ENCODE measurements at regions not wholly inside any gene's neighbourhood (a gene's known extent, or its start where the extent isn't known, plus 50 kb on each side); places are given as distances from the start of the nearest gene placed in this dataset.

DNA sequence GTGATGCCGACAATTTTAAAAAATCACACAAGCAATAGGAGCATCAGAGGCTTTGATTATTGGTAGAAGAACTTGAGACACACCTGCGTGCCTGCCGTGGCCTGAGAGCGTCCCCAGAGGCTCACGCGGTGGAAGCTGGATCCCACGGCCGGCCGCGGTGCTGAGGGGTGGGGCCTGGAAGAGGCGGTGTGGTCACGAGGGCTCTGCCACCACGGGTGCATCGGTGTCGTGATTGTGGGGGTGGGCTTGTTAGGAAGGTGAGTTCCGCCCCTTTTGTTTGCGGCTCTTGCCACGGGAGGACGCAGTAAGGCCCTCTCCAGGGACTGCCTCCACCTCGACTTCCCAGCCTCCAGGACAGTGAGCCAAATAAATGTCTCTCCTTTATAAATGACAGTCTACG, 77.2 kb upstream of the ADRA2C start:
- TF ChIP-seq, protein P1, sequence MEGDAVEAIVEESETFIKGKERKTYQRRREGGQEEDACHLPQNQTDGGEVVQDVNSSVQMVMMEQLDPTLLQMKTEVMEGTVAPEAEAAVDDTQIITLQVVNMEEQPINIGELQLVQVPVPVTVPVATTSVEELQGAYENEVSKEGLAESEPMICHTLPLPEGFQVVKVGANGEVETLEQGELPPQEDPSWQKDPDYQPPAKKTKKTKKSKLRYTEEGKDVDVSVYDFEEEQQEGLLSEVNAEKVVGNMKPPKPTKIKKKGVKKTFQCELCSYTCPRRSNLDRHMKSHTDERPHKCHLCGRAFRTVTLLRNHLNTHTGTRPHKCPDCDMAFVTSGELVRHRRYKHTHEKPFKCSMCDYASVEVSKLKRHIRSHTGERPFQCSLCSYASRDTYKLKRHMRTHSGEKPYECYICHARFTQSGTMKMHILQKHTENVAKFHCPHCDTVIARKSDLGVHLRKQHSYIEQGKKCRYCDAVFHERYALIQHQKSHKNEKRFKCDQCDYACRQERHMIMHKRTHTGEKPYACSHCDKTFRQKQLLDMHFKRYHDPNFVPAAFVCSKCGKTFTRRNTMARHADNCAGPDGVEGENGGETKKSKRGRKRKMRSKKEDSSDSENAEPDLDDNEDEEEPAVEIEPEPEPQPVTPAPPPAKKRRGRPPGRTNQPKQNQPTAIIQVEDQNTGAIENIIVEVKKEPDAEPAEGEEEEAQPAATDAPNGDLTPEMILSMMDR (IDR thresholded peaks at IDR 0.05; ENCODE audit: borderline replicate concordance) = no peak
- no peak for DNase-seq
- Histone ChIP-seq H3K9me3 (replicated peaks) (no peaks in the 10 kb centered on the region), H3K27me3 (ENCODE audit: low read depth) (peaks cover 49% of the 10 kb centered on the region), H3K4me3 (no peak overlapping the region), H3K27ac (replicated peaks) (no peak overlapping the region), H3K36me3 (no peaks in the 10 kb centered on the region), H3K4me1 (no peaks in the 10 kb centered on the region)
- intact Hi-C loops (cut with micrococcal nuclease) = no loop called here

DNA sequence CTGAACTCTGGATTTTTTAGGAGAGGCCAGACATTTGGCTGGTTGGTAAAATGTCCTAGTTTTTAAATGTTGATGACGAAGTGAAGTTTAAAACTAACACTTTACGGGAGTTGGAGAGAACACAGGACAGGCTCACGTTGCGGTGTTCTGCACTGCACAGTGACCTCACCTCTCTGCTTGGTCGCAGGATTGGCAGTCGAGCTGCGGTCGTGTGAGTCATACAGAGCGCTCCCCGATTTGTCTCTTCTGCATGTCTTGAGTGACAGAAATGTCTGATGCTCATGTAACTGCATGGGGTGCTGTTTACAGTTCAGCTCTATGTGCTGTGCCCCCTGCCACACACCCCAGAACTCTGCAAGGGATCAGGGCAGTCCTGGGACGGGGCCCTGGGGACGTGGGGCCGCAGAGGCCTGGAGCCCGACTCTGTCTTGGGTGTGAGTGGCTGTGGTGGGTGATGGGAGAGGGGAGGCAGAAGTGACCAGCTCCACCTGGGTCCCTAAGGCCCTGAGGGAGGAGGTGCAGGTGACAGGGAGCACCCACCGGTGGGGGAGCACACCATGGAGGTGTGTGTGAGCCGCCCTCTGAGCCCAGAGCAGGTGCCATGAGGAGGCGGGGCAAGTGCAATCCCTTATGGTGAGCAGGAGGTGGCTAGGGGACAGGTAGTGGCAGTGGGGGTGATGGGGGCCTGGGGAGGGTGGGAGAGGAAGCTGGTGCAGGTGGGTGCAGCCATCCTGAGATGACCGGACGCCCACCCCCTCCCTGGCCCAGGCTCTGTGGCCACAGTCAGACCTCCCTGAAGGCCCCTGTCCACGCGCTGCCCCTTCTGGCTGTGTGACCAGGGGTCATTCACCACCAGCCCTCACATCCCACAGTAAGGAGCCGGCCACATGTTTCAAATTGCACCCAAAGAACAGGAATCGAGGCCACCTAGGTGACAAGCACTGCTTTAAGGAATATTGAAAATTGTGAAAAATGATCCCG, 77.9 kb upstream of the ADRA2C start:
- Histone ChIP-seq H3K9me3 (replicated peaks) (no peaks in the 10 kb centered on the region), H3K36me3 (no peaks in the 10 kb centered on the region), H3K27ac (replicated peaks) (no peak overlapping the region), H3K4me3 (no peak overlapping the region), H3K27me3 (ENCODE audit: low read depth) (peaks cover 56% of the 10 kb centered on the region), H3K4me1 (no peaks in the 10 kb centered on the region)
- intact Hi-C loops (cut with micrococcal nuclease) = no loop called here
- TF ChIP-seq, protein P1 (IDR thresholded peaks at IDR 0.05; ENCODE audit: borderline replicate concordance) = no peak
- no peak for DNase-seq

- Histone ChIP-seq H3K27ac (replicated peaks) (no peak overlapping the region), H3K4me1 (no peaks in the 10 kb centered on the region), H3K27me3 (ENCODE audit: low read depth) (peaks cover 61% of the 10 kb centered on the region), H3K36me3 (no peaks in the 10 kb centered on the region), H3K9me3 (replicated peaks) (no peaks in the 10 kb centered on the region), H3K4me3 (no peak overlapping the region)
- TF ChIP-seq, protein P1 (IDR thresholded peaks at IDR 0.05; ENCODE audit: borderline replicate concordance) = no peak
- DNase-seq = no peak
- intact Hi-C loops (cut with micrococcal nuclease) = no loop called here
Observed at GRCh38 chr4:3687538-3687937, 78.6 kb upstream of the ADRA2C start.

GRCh38 chr4:3686753-3687152, 79.4 kb upstream of the ADRA2C start:
- Histone ChIP-seq H3K4me3 (no peak overlapping the region), H3K9me3 (replicated peaks) (no peaks in the 10 kb centered on the region), H3K27me3 (ENCODE audit: low read depth) (peaks cover 69% of the 10 kb centered on the region), H3K36me3 (no peaks in the 10 kb centered on the region), H3K4me1 (no peaks in the 10 kb centered on the region), H3K27ac (replicated peaks) (no peak overlapping the region)
- no peak for DNase-seq
- intact Hi-C loops (cut with micrococcal nuclease) = no loop called here
- TF ChIP-seq, protein P1 (IDR thresholded peaks at IDR 0.05; ENCODE audit: borderline replicate concordance) = no peak

DNA sequence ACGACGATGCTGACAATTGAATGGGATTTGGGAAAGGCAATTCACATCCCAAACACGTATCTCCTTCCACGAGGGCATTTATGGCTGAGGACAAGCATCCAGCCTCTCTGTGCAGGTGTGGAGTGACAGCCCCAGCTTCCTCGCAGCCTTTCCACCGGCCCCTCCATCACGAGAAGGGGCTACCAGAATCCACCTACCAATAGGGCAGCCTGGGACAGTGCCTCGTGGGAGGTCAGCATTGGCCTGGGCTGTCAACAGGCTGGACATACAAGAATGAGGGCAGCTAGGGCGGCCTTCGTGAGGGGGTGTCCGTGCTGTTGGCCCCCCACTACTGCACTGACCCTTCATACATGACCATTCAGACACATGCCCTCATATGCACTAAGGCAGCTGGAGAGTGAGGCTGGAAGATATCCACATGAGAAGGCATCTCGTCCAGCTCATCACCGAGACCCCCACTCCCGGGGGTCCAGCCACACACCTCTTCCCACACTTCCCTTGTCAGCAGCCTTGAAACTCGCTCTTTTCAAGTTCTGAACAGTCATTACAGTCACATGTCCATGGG, 81.0 kb upstream of the ADRA2C start:
- peaks cover 78% of the 10 kb centered on the region for H3K27me3 ChIP-seq (ENCODE audit: low read depth)
- no peaks in the 10 kb centered on the region for H3K9me3 ChIP-seq (replicated peaks)
- no peak for DNase-seq
- intact Hi-C loops (cut with micrococcal nuclease) = no loop called here
- H3K4me1 ChIP-seq = no peaks in the 10 kb centered on the region
- H3K36me3 ChIP-seq = no peaks in the 10 kb centered on the region
- no peak overlapping the region for H3K4me3 ChIP-seq
- TF ChIP-seq, protein P1 (IDR thresholded peaks at IDR 0.05; ENCODE audit: borderline replicate concordance) = no peak
- H3K27ac ChIP-seq (replicated peaks) = no peak overlapping the region
